HEK293T (cell line): ENCODE measurements at regions not wholly inside any gene's neighbourhood (a gene's known extent, or its start where the extent isn't known, plus 50 kb on each side); places are given as distances from the start of the nearest gene placed in this dataset.
"Not testable (repeated sequence)": the region's sequence is repeated elsewhere in the genome, so short reads cannot be mapped to it uniquely, and the experiment has no call there.

ENCODE experiments used
- BHLHE40 ChIP-seq: fragments of 450-650 bp; IDR thresholded peaks from 2 replicates; pipeline ENCODE4 v1.6.1; 2016; ENCODE audit warnings: mild to moderate bottlenecking, moderate library complexity, borderline replicate concordance
- HDGF ChIP-seq: fragments of 450-650 bp; IDR thresholded peaks from 2 replicates; pipeline ENCODE4 v1.6.1; 2017; ENCODE audit warnings: antibody characterized with exemption, borderline replicate concordance
- ZNF384 ChIP-seq: fragments of 450-650 bp; IDR thresholded peaks from 2 replicates; pipeline ENCODE4 v1.6.1; 2016

- not testable (repeated sequence) for TF ChIP-seq HDGF, ZNF384, BHLHE40
Observed at GRCh38 chr10:25109896-25110295, 64.9 kb upstream of the GPR158 start.
